Astrocyte of the spinal cord (primary cell): ENCODE measurements at regions not wholly inside any gene's neighbourhood (a gene's known extent, or its start where the extent isn't known, plus 50 kb on each side); places are given as distances from the start of the nearest gene placed in this dataset.

ENCODE experiments used
- DNase-seq: peaks from one replicate; pipeline ENCODE4 v3.0.0; 2011; ENCODE audit warnings: low read depth, low spot score
- H3K4me3 ChIP-seq: 2 replicates; pipeline ENCODE4 v1.5.1; 2011; ENCODE audit warnings: low read depth, mild to moderate bottlenecking, low read length, moderate library complexity
- in situ Hi-C: cut with HindIII; loops from 2 replicates; pipeline ENCODE4 v1.10.0; 2017; ENCODE audit warnings: low sequenced_read_pairs
- TF ChIP-seq, protein P1 (sequence below): IDR thresholded peaks from 2 replicates; pipeline ENCODE4 v1.5.1; 2012; ENCODE audit warnings: low read depth, mild to moderate bottlenecking, low read length, inconsistent platforms

DNA sequence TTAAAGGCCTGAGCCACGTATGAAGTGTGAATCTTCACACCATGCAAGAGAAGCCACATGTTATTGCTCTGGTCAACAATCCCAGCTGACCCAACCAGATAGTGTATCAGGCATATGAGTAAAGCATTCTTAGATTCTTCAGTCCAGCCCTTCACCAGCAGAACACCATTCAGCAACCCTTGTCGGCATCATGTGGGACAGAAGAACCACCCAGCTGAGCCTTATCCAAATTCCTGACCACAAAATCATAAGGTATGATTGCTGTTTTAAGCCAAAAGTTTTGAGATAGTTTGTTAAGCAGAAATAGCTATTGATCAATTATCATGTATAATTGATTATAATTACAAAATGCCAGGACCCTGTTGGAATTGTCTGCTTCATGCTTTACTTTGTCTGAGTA lies 664.9 kb downstream of the VRK1 start:
- in situ Hi-C loops: no loop called here
- DNase-seq: no peak
- TF ChIP-seq, protein P1, sequence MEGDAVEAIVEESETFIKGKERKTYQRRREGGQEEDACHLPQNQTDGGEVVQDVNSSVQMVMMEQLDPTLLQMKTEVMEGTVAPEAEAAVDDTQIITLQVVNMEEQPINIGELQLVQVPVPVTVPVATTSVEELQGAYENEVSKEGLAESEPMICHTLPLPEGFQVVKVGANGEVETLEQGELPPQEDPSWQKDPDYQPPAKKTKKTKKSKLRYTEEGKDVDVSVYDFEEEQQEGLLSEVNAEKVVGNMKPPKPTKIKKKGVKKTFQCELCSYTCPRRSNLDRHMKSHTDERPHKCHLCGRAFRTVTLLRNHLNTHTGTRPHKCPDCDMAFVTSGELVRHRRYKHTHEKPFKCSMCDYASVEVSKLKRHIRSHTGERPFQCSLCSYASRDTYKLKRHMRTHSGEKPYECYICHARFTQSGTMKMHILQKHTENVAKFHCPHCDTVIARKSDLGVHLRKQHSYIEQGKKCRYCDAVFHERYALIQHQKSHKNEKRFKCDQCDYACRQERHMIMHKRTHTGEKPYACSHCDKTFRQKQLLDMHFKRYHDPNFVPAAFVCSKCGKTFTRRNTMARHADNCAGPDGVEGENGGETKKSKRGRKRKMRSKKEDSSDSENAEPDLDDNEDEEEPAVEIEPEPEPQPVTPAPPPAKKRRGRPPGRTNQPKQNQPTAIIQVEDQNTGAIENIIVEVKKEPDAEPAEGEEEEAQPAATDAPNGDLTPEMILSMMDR: no peak
- no peak overlapping the region for H3K4me3 ChIP-seq

DNA sequence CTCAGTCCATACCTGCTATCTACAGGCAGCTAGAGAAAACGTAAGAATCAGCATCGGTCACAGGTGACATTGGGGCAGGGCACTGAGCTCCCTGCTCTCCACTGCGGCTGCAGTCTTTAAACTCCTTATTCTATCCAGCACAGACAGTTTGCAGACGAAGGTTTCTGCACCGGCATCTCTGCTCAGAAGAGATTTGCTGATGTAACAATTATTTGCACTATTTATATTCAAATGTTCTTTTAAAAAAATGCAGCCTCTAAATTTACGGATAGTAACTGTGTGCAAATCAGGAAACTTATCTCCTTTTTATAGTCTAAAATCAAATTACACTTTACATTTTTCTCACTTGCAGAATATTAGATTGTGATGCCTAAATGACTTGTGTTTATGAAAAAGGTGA lies 671.0 kb downstream of the VRK1 start:
- TF ChIP-seq, protein P1: no peak
- in situ Hi-C loops: no loop called here
- no peak overlapping the region for H3K4me3 ChIP-seq
- no peak for DNase-seq

DNA sequence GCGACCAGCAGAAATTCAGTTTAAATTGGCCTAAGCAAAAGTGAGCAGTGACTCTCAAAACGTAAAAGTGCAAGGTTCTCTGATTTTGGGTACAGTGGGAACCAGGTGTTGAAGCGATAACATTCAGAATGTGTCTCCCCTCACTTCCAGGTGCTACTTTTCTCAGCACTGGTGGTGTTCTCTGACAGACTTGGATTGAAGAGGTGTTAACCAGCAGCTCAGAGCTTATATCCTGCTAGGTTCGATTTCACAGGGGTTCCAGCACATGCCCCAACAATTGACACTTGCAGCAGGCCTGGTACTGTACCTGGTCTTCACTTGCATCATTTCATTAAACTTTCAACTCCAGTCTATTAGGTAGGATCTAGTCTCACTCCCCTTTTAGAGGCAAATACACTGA lies 680.2 kb downstream of the VRK1 start:
- in situ Hi-C loops: no loop called here
- DNase-seq: no peak
- H3K4me3 ChIP-seq: no peak overlapping the region
- TF ChIP-seq, protein P1: no peak

DNA sequence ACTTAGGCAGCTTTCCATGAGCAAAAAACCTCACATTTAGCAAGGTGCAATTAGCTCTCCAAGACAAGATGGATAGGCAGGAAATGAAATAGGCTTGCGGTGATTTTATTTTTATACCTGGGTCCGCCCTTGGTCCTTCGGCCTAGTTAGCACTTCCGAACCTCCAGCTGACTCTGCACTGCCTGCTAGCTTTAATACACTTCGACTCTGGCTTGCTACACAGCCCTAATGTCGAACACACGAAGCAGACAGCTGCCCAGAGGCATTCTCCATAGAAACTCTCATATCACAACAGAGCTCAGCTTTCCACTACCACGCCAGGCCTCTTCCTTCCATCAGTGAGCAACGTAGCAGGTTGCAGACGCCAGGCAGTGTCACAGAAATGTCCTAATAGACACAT lies 688.0 kb downstream of the VRK1 start:
- in situ Hi-C loops: no loop called here
- TF ChIP-seq, protein P1: no peak
- no peak for DNase-seq
- no peak overlapping the region for H3K4me3 ChIP-seq

DNA sequence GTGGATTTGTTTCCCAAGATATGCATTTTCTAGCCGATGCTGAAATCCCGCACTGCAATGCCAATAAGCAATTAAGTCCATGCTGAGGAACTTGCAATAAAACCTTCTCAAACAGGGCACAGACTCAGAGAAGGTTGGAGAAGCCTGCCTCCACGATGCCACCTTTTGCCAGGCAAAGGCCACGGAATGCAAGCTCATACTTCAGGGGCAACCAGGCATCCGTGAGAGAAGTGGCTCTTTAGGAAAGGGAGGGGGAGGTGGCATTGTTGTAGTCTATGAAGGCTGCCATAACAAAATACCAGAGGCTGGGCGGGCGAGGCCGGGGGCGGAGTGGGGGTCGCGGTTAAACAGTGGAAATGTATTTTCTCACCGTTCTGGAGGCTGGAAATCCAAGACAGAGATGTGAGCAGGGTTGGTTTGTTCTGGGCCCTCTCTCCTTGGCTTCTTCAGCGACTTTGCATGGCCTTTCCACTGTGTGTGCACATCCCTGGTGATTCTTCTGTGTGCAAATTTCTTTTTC lies 689.5 kb downstream of the VRK1 start:
- H3K4me3 ChIP-seq: no peak overlapping the region
- in situ Hi-C loops: no loop called here
- DNase-seq: no peak
- TF ChIP-seq, protein P1: no peak

DNA sequence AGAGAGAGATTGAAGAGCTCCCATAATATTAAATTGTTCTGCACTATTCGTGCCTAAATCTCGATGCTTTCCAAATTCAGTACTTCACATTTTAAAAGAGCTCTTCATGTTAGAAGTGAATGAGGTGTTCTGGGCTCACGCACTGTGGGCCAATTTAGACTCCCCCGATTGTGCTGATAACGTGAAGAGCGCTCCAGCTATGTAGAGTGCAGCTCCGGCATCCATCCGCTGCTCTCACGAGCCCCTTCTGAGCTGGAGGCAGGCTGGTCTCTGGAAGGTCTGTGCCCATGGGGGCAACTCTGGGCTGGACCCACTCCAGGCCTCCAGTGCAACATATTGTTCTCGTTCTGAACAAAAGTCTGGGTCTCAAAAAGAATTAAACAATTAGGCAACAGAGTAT lies 692.6 kb downstream of the VRK1 start:
- DNase-seq: no peak
- TF ChIP-seq, protein P1: no peak
- in situ Hi-C loops: no loop called here
- H3K4me3 ChIP-seq: no peak overlapping the region

DNA sequence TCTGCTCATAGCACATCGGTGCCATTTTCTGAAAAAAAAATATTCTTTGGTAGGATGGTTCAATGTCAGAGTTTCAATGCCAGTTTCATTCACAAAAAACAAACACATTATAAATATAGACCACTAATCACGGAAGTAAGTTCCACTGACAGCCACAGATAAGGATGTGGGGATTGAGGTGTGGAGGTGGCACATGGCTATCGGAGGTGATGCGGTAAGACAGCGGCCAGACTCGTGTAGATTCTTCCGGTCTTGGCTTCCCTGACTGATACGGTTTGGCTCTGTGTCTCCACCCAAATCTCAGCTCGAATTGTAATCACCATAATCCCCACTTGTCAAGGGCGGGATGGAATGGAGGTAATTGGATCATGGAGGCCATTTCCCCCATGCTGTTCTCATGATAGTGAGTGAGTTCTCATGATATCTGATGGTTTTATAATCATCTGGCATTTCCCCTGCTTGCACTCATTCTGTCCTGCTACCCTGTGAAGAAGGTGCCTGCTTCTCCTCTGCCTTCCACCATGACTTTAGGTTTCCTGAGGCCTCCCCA lies 693.4 kb downstream of the VRK1 start:
- TF ChIP-seq, protein P1: no peak
- no peak for DNase-seq
- in situ Hi-C loops: no loop called here
- no peak overlapping the region for H3K4me3 ChIP-seq
